Lower lobe of right lung (tissue), 2 donors: ENCODE measurements at regions not wholly inside any gene's neighbourhood (a gene's known extent, or its start where the extent isn't known, plus 50 kb on each side); places are given as distances from the start of the nearest gene placed in this dataset.

Experiments
- ATAC-seq, 2 donors: fragments of 200-7000 bp; cut with Tn5 transposase; one replicate each; pipeline ENCODE4 v1.9.1; 2020 to 2022; ENCODE audit warnings: mild to moderate bottlenecking in 2 of 2, moderate library complexity in 2 of 2
- DNase-seq: peaks from one replicate; pipeline ENCODE4 v3.0.0-alpha.2; 2020
- H3K27ac ChIP-seq: fragments of 200-600 bp; one replicate; pipeline ENCODE4 v1.8.0; 2022
- H3K27me3 ChIP-seq: fragments of 200-600 bp; one replicate; pipeline ENCODE4 v1.8.0; 2022; ENCODE audit warnings: low read depth
- H3K36me3 ChIP-seq: fragments of 200-600 bp; one replicate; pipeline ENCODE4 v1.8.0; 2022; ENCODE audit warnings: mild to moderate bottlenecking
- H3K4me1 ChIP-seq: fragments of 200-600 bp; one replicate; pipeline ENCODE4 v1.8.0; 2022
- H3K4me3 ChIP-seq: fragments of 200-600 bp; one replicate; pipeline ENCODE4 v1.8.0; 2022; ENCODE audit warnings: mild to moderate bottlenecking
- H3K9me3 ChIP-seq: fragments of 200-600 bp; one replicate; pipeline ENCODE4 v1.8.0; 2022
- intact Hi-C: fragments of 100-400 bp; cut with DNase I; formaldehyde crosslinking; loops from one replicate; pipeline ENCODE4 v1.11.0; 2022
- TF ChIP-seq, protein P1 (sequence below): fragments of 200-600 bp; IDR thresholded peaks from one replicate; pipeline ENCODE4 v1.8.0; 2022; ENCODE audit warnings: antibody characterized with exemption, mild to moderate bottlenecking
- donor health status: DM: no; HTN: yes; CAD: no; lungs with severe emphysema.

DNA sequence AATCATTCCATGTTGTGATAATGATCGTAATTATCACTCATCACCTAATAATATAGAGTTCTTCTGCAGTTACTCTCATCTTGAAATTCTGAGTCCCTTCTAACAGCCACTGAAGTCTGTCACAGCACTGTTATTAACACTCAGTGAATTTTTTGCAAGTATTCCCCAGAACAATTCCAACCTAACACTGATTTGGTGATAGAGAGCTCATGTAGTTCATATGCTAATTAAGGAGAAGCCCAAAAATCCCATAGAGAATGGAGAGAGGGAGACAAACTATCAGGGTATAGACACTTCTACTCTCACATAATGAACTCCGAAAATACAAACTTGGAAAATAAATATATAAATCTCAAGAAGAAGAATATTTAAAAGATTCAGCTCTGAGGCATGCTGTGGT, 1253.4 kb upstream of the NXPH2 start:
- no peak for ATAC-seq
- no peaks in the 10 kb centered on the region for H3K4me1 ChIP-seq
- H3K36me3 ChIP-seq: no peaks in the 10 kb centered on the region
- TF ChIP-seq, protein P1, sequence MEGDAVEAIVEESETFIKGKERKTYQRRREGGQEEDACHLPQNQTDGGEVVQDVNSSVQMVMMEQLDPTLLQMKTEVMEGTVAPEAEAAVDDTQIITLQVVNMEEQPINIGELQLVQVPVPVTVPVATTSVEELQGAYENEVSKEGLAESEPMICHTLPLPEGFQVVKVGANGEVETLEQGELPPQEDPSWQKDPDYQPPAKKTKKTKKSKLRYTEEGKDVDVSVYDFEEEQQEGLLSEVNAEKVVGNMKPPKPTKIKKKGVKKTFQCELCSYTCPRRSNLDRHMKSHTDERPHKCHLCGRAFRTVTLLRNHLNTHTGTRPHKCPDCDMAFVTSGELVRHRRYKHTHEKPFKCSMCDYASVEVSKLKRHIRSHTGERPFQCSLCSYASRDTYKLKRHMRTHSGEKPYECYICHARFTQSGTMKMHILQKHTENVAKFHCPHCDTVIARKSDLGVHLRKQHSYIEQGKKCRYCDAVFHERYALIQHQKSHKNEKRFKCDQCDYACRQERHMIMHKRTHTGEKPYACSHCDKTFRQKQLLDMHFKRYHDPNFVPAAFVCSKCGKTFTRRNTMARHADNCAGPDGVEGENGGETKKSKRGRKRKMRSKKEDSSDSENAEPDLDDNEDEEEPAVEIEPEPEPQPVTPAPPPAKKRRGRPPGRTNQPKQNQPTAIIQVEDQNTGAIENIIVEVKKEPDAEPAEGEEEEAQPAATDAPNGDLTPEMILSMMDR: no peak
- no peaks in the 10 kb centered on the region for H3K9me3 ChIP-seq
- H3K4me3 ChIP-seq: no peak overlapping the region
- no peaks in the 10 kb centered on the region for H3K27me3 ChIP-seq
- intact Hi-C loops: no loop called here
- H3K27ac ChIP-seq: no peak overlapping the region
- no peak for DNase-seq

DNA sequence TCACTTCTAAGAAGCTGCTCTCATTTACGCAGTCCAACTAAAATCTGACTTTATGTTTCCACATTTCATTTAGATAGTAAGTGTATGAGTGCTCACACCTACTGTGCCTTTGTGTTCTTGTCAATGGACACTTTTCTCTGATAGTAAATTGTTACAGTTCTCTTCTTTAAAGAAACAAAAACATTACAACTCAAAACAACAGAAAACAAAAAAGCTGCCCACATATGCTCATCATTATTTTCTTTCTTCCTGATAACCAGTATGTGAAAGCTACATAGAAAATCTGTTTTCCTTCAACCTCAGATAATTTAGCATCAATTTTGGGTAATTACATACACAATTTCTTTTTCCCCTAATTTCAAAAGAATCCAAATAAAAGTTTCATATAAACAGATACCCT, 1247.8 kb upstream of the NXPH2 start:
- no peak overlapping the region for H3K27ac ChIP-seq
- no peak for ATAC-seq
- H3K27me3 ChIP-seq: no peaks in the 10 kb centered on the region
- no peaks in the 10 kb centered on the region for H3K36me3 ChIP-seq
- intact Hi-C loops: no loop called here
- no peaks in the 10 kb centered on the region for H3K9me3 ChIP-seq
- no peaks in the 10 kb centered on the region for H3K4me1 ChIP-seq
- TF ChIP-seq, protein P1: no peak
- H3K4me3 ChIP-seq: no peak overlapping the region
- DNase-seq: no peak

DNA sequence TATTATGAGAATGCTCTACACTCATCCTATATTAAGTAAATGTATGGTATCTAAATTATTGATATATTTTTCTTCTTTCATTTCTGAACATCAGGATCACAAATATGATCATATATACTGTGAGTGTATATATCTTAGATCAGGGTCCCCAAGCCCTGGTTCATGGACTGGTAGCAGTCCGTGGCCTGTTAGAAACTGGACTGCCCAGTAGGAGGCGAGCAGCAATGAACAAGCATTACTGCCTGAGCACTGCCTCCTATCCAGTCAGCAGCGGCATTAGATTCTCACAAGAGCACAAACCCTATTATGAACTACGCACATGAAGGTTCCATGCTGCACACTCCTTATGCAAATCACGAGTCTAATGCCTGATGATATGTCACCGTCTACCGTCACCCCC, 1247.1 kb upstream of the NXPH2 start:
- Histone ChIP-seq H3K9me3 (no peaks in the 10 kb centered on the region), H3K27me3 (no peaks in the 10 kb centered on the region), H3K27ac (no peak overlapping the region), H3K36me3 (no peaks in the 10 kb centered on the region), H3K4me1 (no peaks in the 10 kb centered on the region), H3K4me3 (no peak overlapping the region)
- intact Hi-C loops: no loop called here
- no peak for DNase-seq
- ATAC-seq: no peak
- TF ChIP-seq, protein P1: no peak

DNA sequence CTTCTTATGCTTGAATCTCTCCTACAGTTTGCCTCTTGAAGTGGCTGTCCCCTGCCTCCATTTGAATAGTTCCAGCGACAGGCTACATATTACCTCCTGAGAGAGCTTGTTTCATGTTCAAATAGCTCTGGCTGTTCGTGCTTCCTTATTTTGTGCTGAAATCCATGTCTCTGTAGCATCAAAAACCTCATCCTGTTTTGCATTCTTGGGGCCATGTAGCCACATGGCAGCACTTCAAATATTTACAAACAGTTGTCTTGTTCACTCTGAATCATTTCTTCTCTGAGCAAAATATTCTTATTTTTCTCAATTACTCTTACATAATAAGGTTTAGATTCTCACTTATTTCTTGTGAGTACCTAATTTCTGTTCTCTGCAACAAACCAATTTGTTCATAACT, 1243.1 kb upstream of the NXPH2 start:
- TF ChIP-seq, protein P1: no peak
- no peaks in the 10 kb centered on the region for H3K27me3 ChIP-seq

DNA sequence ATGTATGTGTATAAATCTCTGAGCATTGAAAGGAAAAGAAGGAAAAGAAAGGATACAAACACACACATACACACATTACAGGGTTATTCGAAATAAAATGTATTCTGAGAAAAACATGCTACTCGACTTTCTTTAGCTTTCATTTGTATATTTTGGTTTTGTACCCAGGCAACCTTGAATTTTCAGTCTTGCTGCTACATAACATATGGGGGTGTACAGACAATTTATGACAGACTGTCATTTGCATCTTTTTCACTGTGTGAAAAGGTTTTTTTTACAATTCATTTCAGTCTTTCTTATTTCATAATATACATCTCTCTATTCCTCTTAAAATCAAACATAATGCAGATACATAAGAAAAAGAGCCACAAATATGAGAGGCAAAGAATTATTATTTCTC, 1238.4 kb upstream of the NXPH2 start:
- TF ChIP-seq, protein P1: no peak
- Histone ChIP-seq H3K4me1 (no peaks in the 10 kb centered on the region), H3K27me3 (no peaks in the 10 kb centered on the region), H3K27ac (no peak overlapping the region), H3K4me3 (no peak overlapping the region), H3K9me3 (no peaks in the 10 kb centered on the region), H3K36me3 (no peaks in the 10 kb centered on the region)
- DNase-seq (no peak), ATAC-seq (no peak)
- intact Hi-C loops: no loop called here

More for the DNA sequence above, 1243.1 kb upstream of the NXPH2 start:
- no peaks in the 10 kb centered on the region for H3K4me1 ChIP-seq
- DNase-seq: no peak
- no peak for ATAC-seq
- H3K27ac ChIP-seq: no peak overlapping the region
- H3K36me3 ChIP-seq: no peaks in the 10 kb centered on the region
- intact Hi-C loops: no loop called here
- H3K9me3 ChIP-seq: no peaks in the 10 kb centered on the region
- no peak overlapping the region for H3K4me3 ChIP-seq

DNA sequence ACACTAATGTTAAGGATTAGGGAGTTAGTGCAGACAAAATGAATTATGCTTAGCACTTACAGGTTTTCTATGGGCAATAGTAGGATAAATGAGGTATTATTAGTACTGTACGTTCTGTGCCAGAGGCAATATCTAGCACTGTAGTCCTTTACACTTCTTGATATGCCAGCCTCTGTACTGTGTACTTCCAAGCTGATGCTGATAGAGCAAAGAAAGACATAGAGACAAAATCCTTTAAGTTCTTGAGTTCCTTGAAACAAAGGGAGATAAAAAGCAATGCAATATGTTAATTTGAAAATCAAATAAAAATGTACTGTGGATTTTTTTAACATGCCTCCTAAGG, 1234.0 kb upstream of the NXPH2 start:
- Histone ChIP-seq H3K27me3 (no peaks in the 10 kb centered on the region), H3K4me1 (no peaks in the 10 kb centered on the region), H3K9me3 (no peaks in the 10 kb centered on the region), H3K4me3 (no peak overlapping the region), H3K36me3 (no peaks in the 10 kb centered on the region), H3K27ac (no peak overlapping the region)
- no peak for ATAC-seq
- intact Hi-C loops: no loop called here
- no peak for DNase-seq
- TF ChIP-seq, protein P1: no peak
